ENCODE measurements at regions not wholly inside any gene's neighbourhood (a gene's known extent, or its start where the extent isn't known, plus 50 kb on each side); places are given as distances from the start of the nearest gene placed in this dataset.

DNA sequence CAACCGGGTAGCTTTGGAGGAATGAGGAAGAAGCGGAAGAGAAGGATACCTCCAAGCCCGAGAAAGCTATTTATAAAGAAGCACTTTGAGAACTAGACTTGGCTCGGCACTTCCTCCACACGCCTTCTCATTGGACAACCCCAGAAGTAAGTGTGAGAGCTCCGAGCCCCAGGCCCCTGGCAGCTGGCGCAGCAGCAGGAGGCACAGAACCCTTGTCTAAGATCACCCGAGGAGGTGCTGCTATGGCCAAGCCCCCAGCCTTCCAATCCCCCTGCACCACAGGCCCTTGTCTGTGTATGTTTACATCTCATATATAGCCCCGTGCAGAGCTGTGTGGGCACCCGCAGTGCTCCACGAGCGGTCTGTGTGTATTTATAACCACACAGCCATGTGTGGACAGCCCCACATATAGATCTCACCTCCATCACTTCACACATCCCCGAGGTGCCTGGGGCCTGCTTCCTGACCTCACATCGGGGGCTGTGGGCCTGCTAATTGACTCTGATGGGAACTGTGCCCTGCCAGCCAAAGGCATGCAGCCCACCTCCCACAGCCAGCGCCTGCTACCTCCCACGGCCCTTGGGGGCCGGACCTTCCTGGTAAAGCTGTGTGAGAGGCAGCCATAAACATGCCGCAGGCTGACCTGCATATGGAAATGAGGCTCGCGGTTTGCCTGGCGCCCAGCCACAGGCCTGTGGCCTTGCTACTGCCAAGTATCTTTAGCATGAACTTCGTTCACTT, 96.1 kb downstream of the C17orf67 start:
- DNase-seq (ENCODE audit: low read depth in 2 of 2, low spot score in 1 of 2), result no peak

DNA sequence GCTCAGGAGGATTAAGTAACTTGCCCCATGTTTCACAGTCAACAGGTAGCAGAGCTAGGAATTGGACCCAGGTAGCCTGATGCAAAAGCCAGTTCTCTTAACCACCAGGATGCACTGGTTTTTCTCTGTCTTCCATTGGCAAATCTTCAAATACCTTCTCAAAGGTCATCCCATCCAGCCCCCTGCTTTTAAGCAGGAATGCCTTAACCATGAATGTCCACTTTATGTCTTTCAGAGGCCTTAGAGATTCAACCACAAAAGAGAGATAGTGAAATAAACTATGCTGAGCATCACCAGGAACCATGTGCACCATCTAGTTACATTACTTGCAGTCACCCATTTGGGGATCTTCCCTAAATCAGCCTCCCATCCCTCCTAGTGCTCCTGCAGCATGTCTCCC, 94.3 kb downstream of the C17orf67 start:
- DNase-seq (ENCODE audit: low read depth in 2 of 2, low spot score in 1 of 2), result no peak

DNA sequence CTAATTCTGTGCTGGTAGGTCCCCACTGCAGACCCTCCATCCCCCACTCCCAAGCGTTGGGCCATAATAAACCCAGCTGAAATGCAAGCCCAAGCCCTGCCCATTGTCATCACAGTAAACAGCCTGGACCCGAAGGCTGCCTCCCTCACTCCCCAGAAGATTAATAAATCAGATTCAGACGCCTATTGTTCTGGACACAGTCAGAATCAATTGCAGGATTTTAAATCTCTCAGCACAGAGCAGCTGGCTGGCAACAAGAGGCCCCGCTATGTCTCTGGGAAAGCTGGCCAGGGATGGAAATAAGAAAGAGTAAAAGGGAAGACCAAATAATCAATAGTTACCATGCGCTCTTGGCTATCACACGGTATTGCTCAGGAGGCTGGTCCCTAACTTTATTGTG, 93.9 kb downstream of the C17orf67 start:
- no peak for DNase-seq (ENCODE audit: low read depth in 2 of 2, low spot score in 1 of 2)

DNA sequence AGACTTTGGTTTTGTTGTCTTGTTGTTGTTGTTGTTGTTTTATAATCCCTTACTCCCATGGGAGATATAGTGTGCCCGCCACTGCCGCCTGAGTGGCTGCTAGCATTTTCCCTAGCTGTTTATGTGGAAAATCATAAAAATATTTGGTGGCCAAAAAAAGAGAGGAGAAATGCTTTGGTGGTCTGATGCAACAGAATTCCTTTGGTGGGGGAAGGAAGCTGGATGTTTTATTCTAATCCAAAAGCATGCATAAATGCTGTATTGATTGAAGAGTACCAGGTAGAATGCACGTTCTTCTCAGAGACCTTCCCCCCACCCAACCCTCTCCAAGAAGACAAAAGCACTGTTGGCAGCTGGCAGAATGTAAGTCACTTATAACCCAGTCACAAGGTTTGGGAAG, 93.2 kb downstream of the C17orf67 start:
- DNase-seq (ENCODE audit: low read depth in 2 of 2, low spot score in 1 of 2), result no peak

Data from stimulated activated CD8-positive, alpha-beta memory T cell treated with anti-CD3 and anti-CD28 coated beads, Interleukin-4, amount 100 ng/mL, for 1 hour (primary cell).